ENCODE measurements at regions not wholly inside any gene's neighbourhood (a gene's known extent, or its start where the extent isn't known, plus 50 kb on each side); places are given as distances from the start of the nearest gene placed in this dataset.

DNA sequence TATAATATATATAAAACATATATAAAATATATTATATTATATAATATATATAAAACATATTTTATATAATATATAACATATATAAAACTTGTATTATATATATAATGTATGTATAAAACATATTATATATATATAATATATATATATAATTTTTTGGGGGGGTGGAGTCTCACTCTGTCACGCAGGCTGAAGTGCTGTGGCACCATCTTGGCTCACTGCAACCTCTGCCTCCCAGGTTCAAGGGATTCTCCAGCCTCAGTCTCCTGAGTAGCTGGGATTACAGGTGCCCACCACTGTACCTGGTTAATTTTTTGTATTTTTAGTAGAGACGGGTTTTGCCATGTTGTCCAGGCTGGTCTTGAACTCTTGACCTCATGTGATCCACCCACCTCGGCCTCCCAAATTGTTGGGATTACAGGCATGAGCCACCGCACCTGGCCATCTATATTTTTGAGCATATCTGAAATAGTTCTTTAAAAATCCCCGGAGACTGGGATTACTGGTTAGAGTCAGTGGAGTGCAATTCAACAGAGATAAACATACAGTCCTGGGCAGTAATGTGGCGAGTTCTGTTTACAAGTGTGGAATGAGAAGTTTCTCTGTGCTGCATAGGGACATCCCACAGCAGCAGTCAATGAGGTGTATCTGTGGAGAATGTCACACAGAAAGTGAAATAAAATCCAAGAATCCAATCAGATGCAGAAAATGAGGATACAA lies 208.4 kb downstream of the MYCN start:
- no peak for DNase-seq (ENCODE audit: low read depth in 2 of 3, low spot score in 1 of 3)

DNA sequence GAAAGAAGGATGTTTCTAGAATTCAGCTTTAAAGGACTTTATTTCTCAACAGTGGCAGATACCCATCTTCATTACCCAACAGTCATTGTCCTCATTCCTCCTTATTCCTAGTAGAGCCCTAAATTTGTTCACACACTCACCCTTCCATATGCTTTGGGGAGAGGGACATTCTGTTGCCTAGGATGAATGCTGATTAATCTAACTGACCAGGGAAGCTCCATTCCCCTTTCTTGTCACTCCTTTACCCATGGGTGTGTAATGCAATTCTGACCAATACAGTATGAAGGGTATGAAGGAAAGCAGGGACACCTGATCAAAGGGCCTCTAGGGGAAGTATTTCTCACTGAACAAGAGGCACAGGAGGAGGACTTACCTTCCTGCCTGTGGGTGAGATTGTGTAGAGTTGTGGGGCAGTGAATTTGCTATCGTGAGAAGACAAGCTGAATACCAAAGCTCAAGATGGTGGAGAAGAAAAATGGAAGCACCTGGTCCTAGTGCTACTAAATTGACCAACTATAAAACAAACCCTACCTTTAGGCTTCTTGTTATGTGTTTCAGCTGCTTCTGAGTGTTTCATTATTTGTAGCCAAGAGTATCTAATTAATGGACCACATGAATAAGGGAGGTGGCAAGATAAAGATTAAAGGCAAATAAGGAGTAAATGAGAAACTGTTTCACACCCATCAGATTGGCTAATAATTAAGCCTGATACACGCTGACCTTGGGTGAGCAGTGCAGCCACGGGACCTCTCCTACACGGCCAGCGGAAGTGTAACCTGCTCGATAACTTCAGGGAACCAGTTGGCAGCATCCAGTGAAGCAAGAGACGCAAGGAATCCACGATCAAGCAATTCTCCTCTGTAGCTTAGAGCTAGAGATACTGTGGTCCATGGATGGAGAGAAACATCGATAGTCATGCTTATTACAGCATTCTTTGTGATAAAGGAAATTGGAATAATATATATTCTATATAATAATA lies 202.3 kb downstream of the MYCN start:
- DNase-seq (ENCODE audit: low read depth in 2 of 3, low spot score in 1 of 3), result no peak

DNA sequence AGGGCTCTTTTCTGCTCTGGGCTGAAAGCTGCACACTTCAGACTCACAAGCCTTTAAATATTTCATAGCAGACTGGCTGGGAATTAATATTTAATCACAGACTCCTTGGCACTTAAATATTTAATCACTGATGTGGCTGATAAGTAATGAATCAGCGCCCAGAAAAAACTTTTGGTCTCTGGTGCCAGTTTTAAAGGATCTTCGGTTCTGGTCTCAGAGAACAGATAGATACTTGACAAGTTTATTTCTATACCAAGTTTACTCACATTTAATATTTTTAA lies 201.2 kb downstream of the MYCN start:
- no peak for DNase-seq (ENCODE audit: low read depth in 2 of 3, low spot score in 1 of 3)

DNA sequence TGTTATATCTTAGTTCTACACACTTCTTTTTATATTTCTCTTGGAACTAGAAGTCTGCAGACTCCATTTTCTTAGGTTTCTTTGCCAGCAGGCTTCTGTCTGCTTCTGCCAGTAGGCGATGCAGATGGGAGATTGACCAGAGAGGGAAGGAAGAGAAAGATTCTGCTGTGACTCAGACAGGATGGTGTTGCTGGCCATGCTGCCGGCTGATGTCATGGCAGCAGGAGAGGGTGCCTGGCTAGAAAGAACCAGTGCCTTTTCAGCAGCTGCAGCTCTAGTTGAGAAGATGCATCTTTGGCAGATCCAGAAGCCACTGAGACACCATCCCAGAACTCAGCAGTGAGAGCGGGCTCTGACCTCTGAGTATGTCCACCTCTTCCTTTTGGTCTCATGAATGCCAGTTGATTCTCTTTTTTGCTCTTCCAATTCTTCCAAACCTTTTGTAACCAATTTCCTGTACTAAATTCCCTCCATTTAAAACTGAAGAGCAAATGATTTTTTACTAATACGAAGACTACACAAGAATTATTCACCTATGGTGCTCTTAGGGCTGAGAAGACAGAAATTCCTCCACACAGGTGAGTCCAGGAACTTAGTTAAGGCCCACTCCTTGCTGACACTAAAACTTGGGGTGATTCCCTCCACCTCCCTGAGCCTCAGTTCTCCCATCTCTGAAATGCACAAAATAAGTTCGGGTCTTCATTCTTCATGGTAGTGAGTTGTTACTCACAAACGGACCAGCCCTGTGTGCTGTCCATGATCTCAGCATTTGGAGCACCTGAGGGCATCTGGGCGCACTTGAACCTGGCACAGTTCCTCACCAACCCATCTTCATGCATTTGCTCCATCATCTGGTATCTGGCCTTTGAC lies 200.7 kb downstream of the MYCN start:
- no peak for DNase-seq (ENCODE audit: low read depth in 2 of 3, low spot score in 1 of 3)

DNA sequence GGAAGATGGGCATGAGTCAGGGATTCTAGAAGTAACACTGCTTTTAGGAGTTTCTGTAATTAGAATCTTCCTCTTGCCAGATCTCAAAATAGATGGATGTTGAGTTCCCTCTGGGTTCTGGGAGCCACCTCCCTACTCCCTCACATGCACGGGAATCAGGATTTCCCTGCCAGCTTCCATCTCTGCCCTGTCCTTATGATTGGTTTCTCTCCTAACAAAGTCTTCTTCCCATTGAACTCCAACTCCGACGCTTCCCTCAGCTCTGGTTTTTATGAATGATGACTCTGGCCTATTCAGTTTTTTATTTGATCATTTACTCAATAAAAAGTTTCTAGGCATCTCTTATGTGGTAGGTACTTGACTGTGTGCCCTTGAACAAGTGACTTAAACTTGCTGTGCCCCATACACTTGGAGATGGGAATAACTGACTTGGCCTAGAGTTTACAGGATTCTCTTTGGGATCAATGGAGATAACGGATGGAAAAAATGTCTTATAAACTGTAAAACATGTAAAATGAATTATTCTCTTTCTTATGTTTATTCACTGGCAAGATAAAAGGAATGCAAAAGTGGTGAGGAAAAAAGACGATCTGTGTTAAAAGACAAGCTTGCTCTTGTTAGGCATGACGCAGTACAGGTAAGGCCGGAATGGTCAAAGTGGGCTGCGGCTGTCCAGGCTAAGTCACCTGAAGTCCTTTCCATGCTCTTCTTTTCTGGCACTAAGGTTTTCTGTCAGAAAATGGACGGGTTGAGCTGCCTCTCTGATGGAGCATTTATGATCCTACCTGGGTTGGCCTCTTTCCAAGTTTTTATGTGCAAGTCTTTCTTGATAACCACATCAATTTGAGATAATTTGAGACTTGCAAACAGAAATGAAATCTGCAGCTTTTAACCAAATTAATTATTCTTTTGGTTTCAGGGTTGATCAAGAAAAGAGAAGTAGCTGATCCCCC lies 199.6 kb downstream of the MYCN start:
- no peak for DNase-seq (ENCODE audit: low read depth in 2 of 3, low spot score in 1 of 3)

DNA sequence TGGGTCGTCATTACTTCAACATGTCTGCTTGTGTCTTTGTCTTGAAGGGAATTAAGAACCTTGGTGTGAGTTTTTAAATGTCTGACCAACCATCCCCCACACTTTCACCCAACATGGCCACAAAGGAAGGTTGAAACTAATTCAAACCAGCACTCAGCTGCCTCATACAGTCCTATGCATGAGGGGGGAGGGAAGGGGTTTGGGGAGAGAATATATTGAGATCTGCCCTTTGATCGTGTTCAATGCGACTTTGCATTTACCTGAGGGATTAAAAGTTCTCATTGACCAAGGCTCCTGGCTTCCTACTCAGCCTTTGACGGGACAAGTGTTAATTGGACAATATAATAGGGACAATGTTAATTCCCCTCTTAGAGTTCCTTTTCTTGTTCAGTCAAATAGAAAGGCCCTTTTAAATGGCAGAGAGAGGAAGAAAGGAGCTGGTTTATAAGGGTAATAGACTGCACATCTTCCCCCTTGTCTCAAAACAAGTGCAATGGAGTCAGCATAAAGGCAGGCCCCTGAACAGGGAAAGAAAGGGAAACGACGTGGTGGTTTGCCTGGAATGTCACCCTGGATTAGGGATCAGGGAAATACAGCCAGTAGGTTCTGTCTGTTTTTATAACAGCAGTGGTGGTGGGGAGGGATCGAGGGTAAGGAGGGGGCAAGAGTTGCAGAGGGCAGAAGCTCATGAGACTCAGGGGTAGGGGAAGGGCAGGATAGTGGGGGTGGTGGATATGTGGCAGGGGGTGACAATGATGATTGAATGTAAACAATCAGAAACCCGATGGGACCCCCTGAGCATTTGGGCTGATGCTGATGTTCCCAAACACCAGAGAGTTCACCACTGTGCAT lies 198.7 kb downstream of the MYCN start:
- DNase-seq (ENCODE audit: low read depth in 2 of 3, low spot score in 1 of 3), result no peak

DNA sequence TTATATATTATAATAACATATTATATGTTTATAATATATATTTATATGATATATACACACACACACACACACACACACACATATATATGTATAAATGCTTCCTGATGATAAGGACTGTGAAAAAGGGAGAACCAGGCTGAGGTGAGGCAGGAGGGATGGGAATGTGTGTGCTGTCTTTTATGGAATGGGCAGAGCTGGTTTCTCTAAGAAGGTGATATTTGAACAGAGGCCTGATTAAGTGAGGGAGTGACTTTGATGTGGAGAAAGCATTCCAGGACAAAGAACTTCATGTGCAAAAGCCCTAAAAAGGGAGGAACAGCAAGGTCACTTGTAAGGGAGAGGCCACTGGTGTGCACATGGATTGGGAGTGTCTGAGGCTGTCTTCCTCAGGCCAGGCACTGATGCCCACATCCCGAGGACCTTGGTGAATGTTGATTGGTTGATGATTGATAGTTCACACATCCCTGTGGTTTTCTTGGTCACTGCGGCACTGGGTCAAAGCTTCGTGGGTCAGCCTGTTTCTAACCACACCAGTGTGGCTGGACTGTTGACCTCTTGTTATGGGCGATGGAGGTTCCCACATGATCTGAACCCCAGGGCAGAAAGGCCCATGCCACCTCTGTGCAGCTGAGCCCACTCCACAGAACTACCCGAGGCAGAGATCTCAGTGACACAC lies 196.9 kb downstream of the MYCN start:
- DNase-seq (ENCODE audit: low read depth in 2 of 3, low spot score in 1 of 3), result no peak

DNA sequence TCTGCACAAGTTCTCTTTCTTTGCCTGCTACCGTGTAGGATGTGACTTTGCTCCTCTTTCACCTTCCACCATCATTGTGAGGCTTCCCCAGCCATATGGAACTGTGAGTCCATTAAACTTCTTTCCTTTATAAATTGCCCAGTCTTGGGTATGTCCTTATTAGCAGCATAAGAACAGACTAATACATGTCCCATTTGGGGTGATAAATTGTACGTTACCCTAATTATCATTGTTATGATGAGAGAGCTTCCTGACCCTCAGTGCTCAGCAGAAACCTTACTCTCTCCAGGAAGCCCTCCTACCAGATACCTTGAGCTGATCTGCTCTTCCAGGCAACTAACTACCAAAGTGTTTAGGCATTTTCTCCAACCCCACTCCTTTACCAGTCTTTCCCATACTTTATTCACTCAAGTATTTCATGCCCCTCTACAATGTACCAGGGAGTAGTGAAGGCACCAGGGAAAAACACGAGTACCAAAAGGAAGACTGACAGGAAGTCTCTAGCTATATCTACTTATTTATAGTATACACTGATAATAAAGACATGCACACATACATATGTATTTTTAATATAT lies 196.2 kb downstream of the MYCN start:
- DNase-seq (ENCODE audit: low read depth in 2 of 3, low spot score in 1 of 3), result no peak

DNA sequence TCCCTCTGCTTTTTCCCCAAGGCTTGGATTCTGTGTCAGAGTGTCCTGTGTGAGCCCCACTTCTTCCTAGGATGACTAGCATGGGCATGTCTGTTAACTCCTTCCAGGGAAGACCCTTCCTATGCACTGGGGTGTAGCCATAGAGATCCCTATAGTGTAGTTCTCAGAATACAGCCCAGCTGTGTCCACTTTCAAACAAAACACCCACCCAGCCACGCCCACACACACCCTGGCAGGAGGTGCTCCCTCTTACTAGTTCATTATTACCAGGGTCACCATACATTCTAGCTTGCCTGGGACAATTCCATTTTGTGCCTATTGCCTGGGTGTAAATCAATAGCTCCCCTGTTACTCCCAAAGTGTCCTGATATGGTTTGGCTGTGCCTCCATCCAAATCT lies 195.6 kb downstream of the MYCN start:
- no peak for DNase-seq (ENCODE audit: low read depth in 2 of 3, low spot score in 1 of 3)

DNA sequence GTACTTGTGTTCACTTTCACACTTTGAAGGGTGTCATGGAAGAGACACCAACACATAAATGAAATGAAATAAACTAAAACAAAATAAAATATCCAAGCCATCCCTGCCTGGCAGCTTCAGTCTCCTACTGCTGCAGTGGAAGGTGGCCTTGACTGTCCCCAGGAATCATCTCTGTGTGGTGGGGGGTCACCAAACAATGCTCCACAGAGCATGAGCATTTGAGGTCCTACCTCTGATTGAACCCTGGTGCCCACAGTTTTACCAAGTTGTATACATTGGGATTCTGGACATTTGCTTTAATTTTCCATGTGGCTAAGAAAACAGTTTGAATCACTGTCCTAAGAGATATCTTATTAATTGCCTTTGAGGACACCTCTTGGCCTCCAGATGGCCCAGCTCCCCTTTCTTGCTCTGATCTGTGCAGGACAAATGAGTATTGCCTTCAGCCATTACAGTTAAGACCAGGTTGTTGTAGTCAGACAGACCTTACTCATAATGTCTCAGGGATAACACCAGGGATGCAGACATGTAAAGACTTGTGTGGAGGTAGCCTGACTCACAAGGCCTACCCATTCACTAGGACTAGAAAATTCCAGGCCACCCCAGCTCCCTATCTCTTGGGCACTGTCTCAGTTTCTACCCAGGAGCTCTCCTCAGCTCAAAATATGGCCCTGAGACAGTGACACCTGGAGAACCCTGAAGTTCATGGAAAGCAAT lies 195.0 kb downstream of the MYCN start:
- DNase-seq (ENCODE audit: low read depth in 2 of 3, low spot score in 1 of 3), result no peak

DNA sequence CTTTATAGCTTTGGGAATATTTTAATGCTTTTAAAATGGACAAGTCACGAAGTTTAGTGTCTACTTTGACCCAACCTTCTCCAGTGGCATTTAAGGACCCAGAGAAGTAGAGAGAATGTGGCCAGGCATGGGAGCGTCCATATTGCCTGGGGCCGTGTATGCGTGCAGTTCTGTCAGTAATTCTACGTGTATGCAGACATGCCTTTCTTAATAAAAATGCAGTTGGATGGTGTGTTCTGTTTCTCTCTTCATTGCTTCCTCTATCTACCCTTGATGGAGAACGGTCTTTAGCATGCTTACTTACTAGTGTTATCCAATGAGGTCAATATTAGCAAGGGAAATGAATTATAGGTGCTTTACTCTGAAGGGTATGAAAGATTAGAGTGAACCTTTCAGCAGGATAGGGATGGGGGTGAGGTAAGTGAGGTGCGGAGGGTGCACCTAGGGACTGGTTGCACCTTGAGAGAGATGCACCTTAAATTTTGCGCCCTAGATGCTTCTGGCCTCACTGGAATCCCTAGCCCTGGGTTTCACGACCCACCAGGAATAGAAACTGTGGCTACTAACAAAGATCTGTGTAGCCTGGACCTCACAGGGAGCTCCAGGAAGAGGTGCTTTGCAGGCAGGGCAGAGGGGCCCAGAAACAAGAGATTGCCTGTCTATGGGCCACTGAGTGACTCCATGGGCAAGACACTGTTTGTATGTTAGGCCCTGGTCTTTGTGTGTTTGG lies 194.3 kb downstream of the MYCN start:
- no peak for DNase-seq (ENCODE audit: low read depth in 2 of 3, low spot score in 1 of 3)

DNA sequence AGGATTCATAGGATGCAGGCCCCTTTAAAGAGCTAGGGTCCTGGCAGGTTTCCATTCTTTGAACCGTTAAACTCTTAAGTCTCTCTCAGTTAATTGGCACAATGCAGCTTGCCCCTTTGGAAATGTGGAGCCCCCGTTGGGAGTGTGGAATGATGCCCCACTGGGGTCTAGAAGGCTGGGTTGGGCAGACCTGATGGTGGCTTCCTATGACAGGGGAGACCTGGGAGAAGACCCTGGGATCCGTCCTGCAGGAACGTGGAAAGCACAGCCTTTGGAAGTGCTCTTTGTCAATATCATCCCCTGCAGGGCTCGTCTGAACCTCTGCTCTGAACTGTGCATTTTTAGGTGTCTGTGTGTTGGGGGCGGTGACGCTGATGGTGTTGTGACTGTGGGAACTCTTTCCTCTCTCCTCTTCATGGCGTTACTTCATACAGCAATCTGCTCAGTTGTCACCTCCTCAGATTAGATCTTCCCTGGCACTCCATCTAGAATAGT lies 190.6 kb downstream of the MYCN start:
- no peak for DNase-seq (ENCODE audit: low read depth in 2 of 3, low spot score in 1 of 3)

DNA sequence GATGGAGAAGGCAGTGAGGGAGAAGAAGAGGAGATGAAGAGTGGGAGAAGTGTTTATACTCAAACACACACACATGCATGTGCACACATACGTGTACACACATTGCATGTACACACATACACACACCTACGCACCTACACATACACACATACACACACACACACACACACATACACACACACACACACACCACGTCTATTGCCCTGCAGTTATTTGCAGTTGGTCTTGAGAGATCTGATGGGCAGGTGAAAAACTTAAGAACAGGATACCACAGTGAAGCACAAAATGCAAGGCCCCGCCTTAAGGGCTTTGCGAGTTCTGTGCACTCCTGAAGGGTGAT lies 190.2 kb downstream of the MYCN start:
- no peak for DNase-seq (ENCODE audit: low read depth in 2 of 3, low spot score in 1 of 3)

DNA sequence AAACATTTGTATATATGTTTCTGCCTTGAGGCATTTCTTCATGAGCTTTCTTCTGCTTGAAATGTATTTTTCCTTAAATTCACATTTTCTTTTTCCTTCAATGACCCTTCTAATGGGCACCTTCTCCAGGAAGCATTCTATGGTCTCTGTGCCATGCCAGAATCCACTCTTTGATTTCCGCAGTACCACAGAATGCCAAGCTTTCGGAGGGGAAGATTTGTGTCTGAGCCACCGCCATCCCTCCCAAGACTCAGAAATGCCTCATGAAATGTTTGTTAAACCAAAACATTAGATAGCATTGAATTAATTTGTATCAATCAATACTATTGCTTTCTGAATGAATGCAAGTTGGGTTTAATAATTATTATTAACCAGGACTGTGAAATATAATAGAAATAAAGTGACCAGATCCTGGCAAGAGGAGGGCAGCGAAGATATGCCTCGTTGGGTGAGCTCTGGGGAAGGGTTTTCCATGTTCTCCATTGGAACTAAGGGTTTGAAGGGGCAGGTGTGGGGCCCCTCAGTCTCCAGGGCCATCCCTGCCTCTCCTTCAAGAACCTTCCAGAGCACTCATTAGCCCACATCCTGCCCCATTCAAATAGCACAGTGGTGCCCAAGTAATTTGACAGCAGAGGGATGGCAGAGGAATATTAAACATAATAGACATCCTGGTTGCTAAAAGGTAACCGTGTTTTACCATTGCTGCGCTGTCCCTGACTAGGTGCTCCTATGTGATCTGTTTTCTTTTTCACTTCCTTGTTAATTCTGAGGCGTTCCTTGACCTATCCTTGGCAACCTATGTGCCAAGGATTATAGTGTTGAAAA lies 189.6 kb downstream of the MYCN start:
- DNase-seq (ENCODE audit: low read depth in 2 of 3, low spot score in 1 of 3), result no peak

DNA sequence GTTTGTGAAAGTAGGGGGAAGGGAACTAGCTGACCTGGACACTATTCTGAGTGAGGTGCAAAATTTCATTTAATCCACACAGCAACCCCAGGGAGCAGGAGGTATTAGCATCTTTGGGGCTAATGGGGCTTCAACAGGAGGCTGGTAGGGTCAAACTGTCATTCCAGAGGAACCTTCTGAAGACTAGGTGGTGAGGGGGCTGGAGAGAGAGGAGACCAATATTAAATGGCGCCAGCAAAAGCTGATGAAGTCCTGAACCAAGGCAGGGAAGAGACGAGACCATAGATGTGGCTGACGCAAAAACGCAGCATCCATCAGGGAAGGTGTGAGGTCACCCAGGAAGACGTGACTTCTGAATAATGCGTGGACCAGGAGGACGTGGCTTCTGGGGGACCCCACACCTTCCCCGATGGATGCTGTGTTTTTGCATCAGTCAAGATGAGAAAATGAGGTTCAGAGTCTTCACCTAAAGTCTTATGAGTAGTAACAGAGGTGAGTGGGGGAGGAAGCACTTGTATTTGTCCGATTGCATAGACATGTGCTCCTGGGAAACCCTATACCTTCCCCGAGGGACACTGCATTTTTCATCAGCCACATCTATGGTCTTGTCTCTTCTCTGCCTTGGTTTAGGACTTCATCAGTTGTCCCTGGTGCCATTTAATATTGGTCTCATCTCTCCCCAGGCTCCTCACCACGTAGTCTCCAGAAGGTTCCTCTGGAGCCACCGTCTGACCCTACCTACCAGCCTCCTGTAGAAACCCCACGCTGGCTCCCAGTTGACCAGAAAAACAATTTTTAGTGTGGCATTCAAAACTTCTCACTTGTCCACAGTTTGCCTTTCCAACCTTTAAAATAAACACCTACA lies 188.6 kb downstream of the MYCN start:
- no peak for DNase-seq (ENCODE audit: low read depth in 2 of 3, low spot score in 1 of 3)

DNA sequence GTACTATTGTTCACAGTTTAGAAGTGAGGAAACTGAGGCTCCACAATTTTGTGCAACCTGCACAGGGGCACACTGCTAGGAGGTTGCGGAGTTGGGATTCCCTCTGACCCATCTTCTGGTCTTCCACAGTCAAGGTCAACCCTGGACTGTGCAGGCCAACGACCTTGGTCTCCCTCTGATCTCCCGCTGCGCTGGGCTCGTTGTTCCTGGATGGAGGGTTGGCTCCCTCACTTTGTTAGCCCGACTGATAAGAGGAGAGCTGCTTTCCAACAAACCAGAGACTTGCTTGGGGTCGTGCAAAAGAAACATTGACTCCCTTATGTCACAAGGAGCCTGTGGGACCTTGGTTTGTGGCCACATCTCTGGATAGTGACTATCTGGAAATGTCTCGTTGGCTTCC lies 187.6 kb downstream of the MYCN start:
- DNase-seq (ENCODE audit: low read depth in 2 of 3, low spot score in 1 of 3), result no peak
